ENCODE measurements at regions not wholly inside any gene's neighbourhood (a gene's known extent, or its start where the extent isn't known, plus 50 kb on each side); places are given as distances from the start of the nearest gene placed in this dataset.
"Not testable (repeated sequence)": the region's sequence is repeated elsewhere in the genome, so short reads cannot be mapped to it uniquely, and the experiment has no call there.

GRCh38 chr13:103880146-103880545, 813.9 kb upstream of the SLC10A2 start:
- H3K4me3 Mint-ChIP-seq; H3K27me3 Mint-ChIP-seq; H3K9me3 Mint-ChIP-seq; H3K36me3 Mint-ChIP-seq (ENCODE audit: low read depth); H3K4me1 Mint-ChIP-seq; H3K27ac Mint-ChIP-seq; DNase-seq; ATAC-seq: not testable (repeated sequence)

GRCh38 chr13:103878891-103879605, 812.8 kb upstream of the SLC10A2 start:
- DNase-seq (no peak), ATAC-seq (no peak)
- Mint-ChIP-seq H3K27ac (no peak overlapping the region), H3K27me3 (no peaks in the 10 kb centered on the region), H3K4me3 (no peak overlapping the region), H3K4me1 (no peaks in the 10 kb centered on the region), H3K9me3 (peaks cover 4% of the 10 kb centered on the region), H3K36me3 (ENCODE audit: low read depth) (no peaks in the 10 kb centered on the region)

GRCh38 chr13:103876571-103876970, 810.4 kb upstream of the SLC10A2 start:
- no peaks in the 10 kb centered on the region for H3K36me3 Mint-ChIP-seq (ENCODE audit: low read depth)
- peaks cover 4% of the 10 kb centered on the region for H3K9me3 Mint-ChIP-seq

GRCh38 chr13:103873725-103874124, 807.5 kb upstream of the SLC10A2 start:
- H3K36me3 Mint-ChIP-seq (ENCODE audit: low read depth), result no peaks in the 10 kb centered on the region
- DNase-seq, result no peak
- H3K4me1 Mint-ChIP-seq, result no peaks in the 10 kb centered on the region
- no peak for ATAC-seq
- H3K9me3 Mint-ChIP-seq, result peaks cover 7% of the 10 kb centered on the region
- H3K27ac Mint-ChIP-seq, result no peak overlapping the region
- H3K27me3 Mint-ChIP-seq, result no peaks in the 10 kb centered on the region
- H3K4me3 Mint-ChIP-seq, result no peak overlapping the region

More at GRCh38 chr13:103876571-103876970, 810.4 kb upstream of the SLC10A2 start:
- ATAC-seq (no peak), DNase-seq (no peak)
- Mint-ChIP-seq H3K27me3 (no peaks in the 10 kb centered on the region), H3K4me3 (no peak overlapping the region), H3K4me1 (no peaks in the 10 kb centered on the region), H3K27ac (no peak overlapping the region)

- no peak for ATAC-seq
- Mint-ChIP-seq H3K4me3 (no peak overlapping the region), H3K36me3 (ENCODE audit: low read depth) (no peaks in the 10 kb centered on the region), H3K27ac (no peak overlapping the region), H3K27me3 (no peaks in the 10 kb centered on the region), H3K9me3 (peaks cover 3% of the 10 kb centered on the region), H3K4me1 (no peaks in the 10 kb centered on the region)
- no peak for DNase-seq
These were observed 799.8 kb upstream of the SLC10A2 start for GRCh38 chr13:103866048-103866447.

GRCh38 chr13:103862525-103862924, 796.3 kb upstream of the SLC10A2 start:
- ATAC-seq (no peak), DNase-seq (no peak)
- H3K36me3 Mint-ChIP-seq (ENCODE audit: low read depth), result no peaks in the 10 kb centered on the region
- H3K9me3 Mint-ChIP-seq, result no peaks in the 10 kb centered on the region
- no peaks in the 10 kb centered on the region for H3K4me1 Mint-ChIP-seq
- no peak overlapping the region for H3K4me3 Mint-ChIP-seq
- no peaks in the 10 kb centered on the region for H3K27me3 Mint-ChIP-seq
- H3K27ac Mint-ChIP-seq, result no peak overlapping the region

- Mint-ChIP-seq H3K4me1 (no peaks in the 10 kb centered on the region), H3K4me3 (no peak overlapping the region), H3K9me3 (no peaks in the 10 kb centered on the region), H3K27me3 (no peaks in the 10 kb centered on the region), H3K36me3 (ENCODE audit: low read depth) (no peaks in the 10 kb centered on the region), H3K27ac (no peak overlapping the region)
- DNase-seq, result no peak
- ATAC-seq, result no peak
These were observed 793.7 kb upstream of the SLC10A2 start for GRCh38 chr13:103859952-103860351.

- Mint-ChIP-seq H3K4me1 (no peaks in the 10 kb centered on the region), H3K9me3 (peaks cover 14% of the 10 kb centered on the region), H3K4me3 (no peak overlapping the region), H3K27ac (no peak overlapping the region), H3K27me3 (no peaks in the 10 kb centered on the region), H3K36me3 (ENCODE audit: low read depth) (no peaks in the 10 kb centered on the region)
- ATAC-seq, result no peak
- no peak for DNase-seq
These were observed 785.8 kb upstream of the SLC10A2 start for GRCh38 chr13:103852036-103852435.

GRCh38 chr13:103844471-103844870, 778.3 kb upstream of the SLC10A2 start:
- Mint-ChIP-seq H3K4me1 (no peaks in the 10 kb centered on the region), H3K36me3 (ENCODE audit: low read depth) (no peaks in the 10 kb centered on the region), H3K27me3 (no peaks in the 10 kb centered on the region), H3K27ac (no peak overlapping the region), H3K4me3 (no peak overlapping the region), H3K9me3 (peaks cover 9% of the 10 kb centered on the region)
- no peak for DNase-seq
- no peak for ATAC-seq

- H3K4me1 Mint-ChIP-seq, result no peaks in the 10 kb centered on the region
- no peaks in the 10 kb centered on the region for H3K36me3 Mint-ChIP-seq (ENCODE audit: low read depth)
- H3K4me3 Mint-ChIP-seq, result no peak overlapping the region
- no peak overlapping the region for H3K27ac Mint-ChIP-seq
- ATAC-seq (no peak), DNase-seq (no peak)
- peaks cover 13% of the 10 kb centered on the region for H3K9me3 Mint-ChIP-seq
- H3K27me3 Mint-ChIP-seq, result no peaks in the 10 kb centered on the region
These were observed 773.2 kb upstream of the SLC10A2 start for GRCh38 chr13:103839460-103839859.

GRCh38 chr13:103835052-103835451, 768.8 kb upstream of the SLC10A2 start:
- ATAC-seq, result no peak
- Mint-ChIP-seq H3K4me3 (no peak overlapping the region), H3K9me3 (peaks cover 19% of the 10 kb centered on the region)

GRCh38 chr13:103833294-103833852, 767.2 kb upstream of the SLC10A2 start:
- H3K36me3 Mint-ChIP-seq (ENCODE audit: low read depth), result no peaks in the 10 kb centered on the region
- no peak overlapping the region for H3K27ac Mint-ChIP-seq
- no peaks in the 10 kb centered on the region for H3K4me1 Mint-ChIP-seq
- H3K4me3 Mint-ChIP-seq, result no peak overlapping the region
- ATAC-seq, result no peak
- DNase-seq, result no peak
- peaks cover 13% of the 10 kb centered on the region for H3K9me3 Mint-ChIP-seq
- H3K27me3 Mint-ChIP-seq, result no peaks in the 10 kb centered on the region

More at GRCh38 chr13:103835052-103835451, 768.8 kb upstream of the SLC10A2 start:
- Mint-ChIP-seq H3K27me3 (no peaks in the 10 kb centered on the region), H3K27ac (no peak overlapping the region), H3K36me3 (ENCODE audit: low read depth) (no peaks in the 10 kb centered on the region), H3K4me1 (no peaks in the 10 kb centered on the region)
- no peak for DNase-seq

- H3K36me3 Mint-ChIP-seq (ENCODE audit: low read depth), result no peaks in the 10 kb centered on the region
- ATAC-seq (no peak), DNase-seq (no peak)
- H3K4me1 Mint-ChIP-seq, result no peaks in the 10 kb centered on the region
- H3K4me3 Mint-ChIP-seq, result no peak overlapping the region
- no peak overlapping the region for H3K27ac Mint-ChIP-seq
- no peaks in the 10 kb centered on the region for H3K27me3 Mint-ChIP-seq
- H3K9me3 Mint-ChIP-seq, result peaks cover 11% of the 10 kb centered on the region
These were observed 749.4 kb upstream of the SLC10A2 start for GRCh38 chr13:103815619-103816018.

GRCh38 chr13:103812971-103813370, 746.8 kb upstream of the SLC10A2 start:
- no peaks in the 10 kb centered on the region for H3K27me3 Mint-ChIP-seq
- no peaks in the 10 kb centered on the region for H3K36me3 Mint-ChIP-seq (ENCODE audit: low read depth)
- no peak overlapping the region for H3K4me3 Mint-ChIP-seq
- DNase-seq (no peak), ATAC-seq (no peak)
- no peak overlapping the region for H3K27ac Mint-ChIP-seq
- H3K4me1 Mint-ChIP-seq, result no peaks in the 10 kb centered on the region
- peaks cover 5% of the 10 kb centered on the region for H3K9me3 Mint-ChIP-seq

- Mint-ChIP-seq H3K27ac (no peak overlapping the region), H3K4me3 (no peak overlapping the region), H3K27me3 (no peaks in the 10 kb centered on the region), H3K36me3 (ENCODE audit: low read depth) (no peaks in the 10 kb centered on the region), H3K4me1 (no peaks in the 10 kb centered on the region), H3K9me3 (peaks cover 5% of the 10 kb centered on the region)
- no peak for ATAC-seq
- no peak for DNase-seq
These were observed 746.3 kb upstream of the SLC10A2 start for GRCh38 chr13:103812558-103812957.
